A549 (cell line): ENCODE measurements at regions not wholly inside any gene's neighbourhood (a gene's known extent, or its start where the extent isn't known, plus 50 kb on each side); places are given as distances from the start of the nearest gene placed in this dataset.

ENCODE experiments used
- ATAC-seq, 2 experiments: fragments of 200-7000 bp in 1 of 2; fragments of >200 bp in 1 of 2; cut with Nextera tagmentation in 1 of 2; cut with Tn5 transposase in 1 of 2; 3 replicates each; pipeline versions ENCODE4 v1.8.0 to v1.9.1; 2018 to 2020; ENCODE audit warnings: mild to moderate bottlenecking in 1 of 2, moderate library complexity in 1 of 2
- CTCF ChIA-PET: fragments of 300-600 bp; sonication (Branson Sonifier 250); formaldehyde crosslinking; extraction: SDS; loops from one replicate; lab custom pipeline; 2021; ENCODE audit warnings: antibody characterized with exemption, inconsistent platforms; lab: Yijun Ruan, JAX
- POLR2A ChIA-PET: fragments of 350-600 bp; formaldehyde crosslinking; extraction: SDS; loops from one replicate; lab custom pipeline; 2021; ENCODE audit warnings: antibody characterized with exemption, inconsistent platforms; lab: Yijun Ruan, JAX
- DNase-seq, 2 experiments: peaks; one replicate each; pipeline versions ENCODE4 v3.0.0 to v3.0.0-alpha.2; 2011 to 2016; ENCODE audit warnings: low read depth in 1 of 2, low spot score in 1 of 2
- FAIRE-seq: peaks from 2 replicates; lab custom pipeline; 2011; peaks lifted over from hg19 to GRCh38; lab: Jason Lieb, UNC
- H3K27ac ChIP-seq, 2 experiments: fragments of >200 bp; sonication (Bioruptor Twin); formaldehyde crosslinking; 3 replicates each; pipeline ENCODE4 v1.5.1; 2016 to 2017
- H3K4me1 ChIP-seq: fragments of >200 bp; sonication (Bioruptor Twin); formaldehyde crosslinking; 3 replicates; pipeline ENCODE4 v1.6.1; 2016
- H3K4me2 ChIP-seq: fragments of >200 bp; sonication (Bioruptor Twin); formaldehyde crosslinking; 3 replicates; pipeline ENCODE4 v1.6.1; 2016
- H3K4me3 ChIP-seq: fragments of >200 bp; sonication (Bioruptor Twin); formaldehyde crosslinking; 3 replicates; pipeline ENCODE4 v1.5.1; 2016
- H3K9me3 ChIP-seq: fragments of >200 bp; sonication (Bioruptor Twin); formaldehyde crosslinking; 3 replicates; pipeline ENCODE4 v1.6.1; 2016
- CBX2 ChIP-seq: fragments of 200-600 bp; sonication (generic); IDR thresholded peaks from 2 replicates; pipeline ENCODE4 v1.6.1; 2016; ENCODE audit warnings: low read depth, mild to moderate bottlenecking, borderline replicate concordance
- CBX8 ChIP-seq: fragments of 200-600 bp; sonication (generic); IDR thresholded peaks from 2 replicates; pipeline ENCODE4 v1.6.1; 2016
- ESRRA ChIP-seq: fragments of 150-350 bp; IDR thresholded peaks from 2 replicates; pipeline ENCODE4 v1.6.1; 2014; ENCODE audit warnings: mild to moderate bottlenecking, low read length, borderline replicate concordance
- FOSB ChIP-seq: fragments of 250-450 bp; sonication (Bioruptor Pico); IDR thresholded peaks from 2 replicates; pipeline ENCODE4 v1.5.0; 2020; ENCODE audit warnings: mild to moderate bottlenecking, moderate library complexity
- FOSL2 ChIP-seq, 2 experiments: fragments of 450-650 bp in 1 of 2; fragments of >200 bp in 1 of 2; sonication (Bioruptor Twin) in 1 of 2; formaldehyde crosslinking; IDR thresholded peaks; 2 replicates each; pipeline versions ENCODE4 v1.5.0 to v1.6.1; 2016 to 2020; ENCODE audit warnings: mild to moderate bottlenecking in 1 of 2, moderate library complexity in 1 of 2
- HOXB13 ChIP-seq: fragments of 250-450 bp; sonication (Bioruptor Pico); IDR thresholded peaks from 2 replicates; pipeline ENCODE4 v1.5.0; 2020; ENCODE audit warnings: low read depth, mild to moderate bottlenecking, moderate library complexity
- JUN ChIP-seq, 2 experiments: fragments of >200 bp; sonication (Bioruptor Twin); formaldehyde crosslinking; IDR thresholded peaks; 2 replicates in 1 of 2; 3 replicates in 1 of 2; pipeline ENCODE4 v1.6.1; 2016 to 2017
- JUNB ChIP-seq: fragments of >200 bp; sonication (Bioruptor Twin); formaldehyde crosslinking; IDR thresholded peaks from 2 replicates; pipeline ENCODE4 v1.6.1; 2016
- KDM5A ChIP-seq: fragments of 200-600 bp; sonication (generic); IDR thresholded peaks from 2 replicates; pipeline ENCODE4 v1.6.1; 2016; ENCODE audit warnings: antibody characterized with exemption, mild to moderate bottlenecking
- MAFK ChIP-seq: fragments of 450-650 bp; IDR thresholded peaks from 2 replicates; pipeline ENCODE4 v1.6.1; 2014; ENCODE audit not compliant: partially characterized antibody
- NFE2L2 ChIP-seq: fragments of 150-350 bp; conservative IDR thresholded peaks from 2 replicates; pipeline ENCODE4 v1.6.1; 2014; ENCODE audit warnings: low read length
- RARB ChIP-seq: fragments of 250-450 bp; sonication (Bioruptor Pico); IDR thresholded peaks from 2 replicates; pipeline ENCODE4 v1.8.0; 2021; ENCODE audit warnings: mild to moderate bottlenecking, moderate library complexity
- RNF2 ChIP-seq: fragments of 200-600 bp; sonication (generic); IDR thresholded peaks from 2 replicates; pipeline ENCODE4 v1.6.1; 2016; ENCODE audit warnings: low read depth, mild to moderate bottlenecking, antibody characterized with exemption, moderate library complexity, borderline replicate concordance
- TFCP2L1 ChIP-seq: fragments of 250-450 bp; sonication (Bioruptor Pico); IDR thresholded peaks from 2 replicates; pipeline ENCODE4 v1.5.0; 2021; ENCODE audit warnings: mild to moderate bottlenecking
- TP53 ChIP-seq: fragments of 250-450 bp; sonication (Bioruptor Pico); IDR thresholded peaks from 2 replicates; pipeline ENCODE4 v1.5.0; 2021; ENCODE audit warnings: mild to moderate bottlenecking, moderate library complexity
- ZFP36 ChIP-seq: fragments of 450-650 bp; IDR thresholded peaks from 2 replicates; pipeline ENCODE4 v1.6.1; 2014; ENCODE audit warnings: borderline replicate concordance; ENCODE audit not compliant: partially characterized antibody
- ZSCAN20 ChIP-seq: fragments of 250-450 bp; sonication (Bioruptor Pico); IDR thresholded peaks from 2 replicates; pipeline ENCODE4 v1.8.0; 2022; ENCODE audit warnings: mild to moderate bottlenecking, moderate library complexity
- WGBS: methylation state at CpG from one replicate; pipeline ENCODE4 v1.1.6; 2017; ENCODE audit errors: missing lambda C conversion rate; 5-methylcytosine and 5-hydroxymethylcytosine counted together
- TF ChIP-seq, protein P1 (sequence below): fragments of >200 bp; sonication (Bioruptor Twin); formaldehyde crosslinking; IDR thresholded peaks from 3 replicates; pipeline ENCODE4 v1.5.1; 2016
- TF ChIP-seq, protein P2 (sequence below): IDR thresholded peaks from 2 replicates; pipeline ENCODE4 v1.6.1; 2012
- TF ChIP-seq, protein P3 (sequence below): fragments of >200 bp; sonication (Bioruptor Twin); formaldehyde crosslinking; IDR thresholded peaks from 3 replicates; pipeline ENCODE4 v1.6.1; 2016
- TF ChIP-seq, protein P4 (sequence below): fragments of 150-350 bp; IDR thresholded peaks from 2 replicates; pipeline ENCODE4 v1.6.1; 2014; ENCODE audit warnings: low read depth, mild to moderate bottlenecking, low read length

DNA sequence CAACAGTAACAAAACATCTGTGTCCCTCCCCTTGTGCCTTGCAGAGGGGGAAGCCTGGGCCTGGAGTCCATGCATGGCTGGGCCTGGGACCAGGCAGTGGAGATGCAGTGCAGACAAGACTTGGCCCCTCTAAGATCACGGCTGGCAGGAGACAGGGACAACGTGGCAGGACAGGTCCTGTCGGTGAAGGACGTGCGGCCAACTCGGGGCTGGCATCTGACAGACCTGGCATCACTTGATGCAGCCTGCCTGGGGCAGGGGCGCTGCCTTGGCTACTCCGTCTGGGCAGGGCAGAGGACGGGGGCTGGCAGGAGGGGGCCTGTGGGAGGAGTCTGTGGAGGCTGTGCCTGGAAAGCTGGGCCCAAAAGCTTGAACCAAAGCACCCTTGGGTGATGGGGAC is 112.1 kb downstream of the CPZ start:
- ChIA-PET POLR2A (no interaction called here), CTCF (no interaction called here)
- Histone ChIP-seq H3K9me3 (no peaks in the 10 kb centered on the region), H3K4me3 (no peak overlapping the region), H3K4me1 (no peaks in the 10 kb centered on the region), H3K4me2 (no peak overlapping the region)
- no peak for ATAC-seq
- WGBS, result 40% methylated on average over 2 of the region's 9 CpGs
- no peak for TF ChIP-seq ESRRA
- TF ChIP-seq, protein P1, sequence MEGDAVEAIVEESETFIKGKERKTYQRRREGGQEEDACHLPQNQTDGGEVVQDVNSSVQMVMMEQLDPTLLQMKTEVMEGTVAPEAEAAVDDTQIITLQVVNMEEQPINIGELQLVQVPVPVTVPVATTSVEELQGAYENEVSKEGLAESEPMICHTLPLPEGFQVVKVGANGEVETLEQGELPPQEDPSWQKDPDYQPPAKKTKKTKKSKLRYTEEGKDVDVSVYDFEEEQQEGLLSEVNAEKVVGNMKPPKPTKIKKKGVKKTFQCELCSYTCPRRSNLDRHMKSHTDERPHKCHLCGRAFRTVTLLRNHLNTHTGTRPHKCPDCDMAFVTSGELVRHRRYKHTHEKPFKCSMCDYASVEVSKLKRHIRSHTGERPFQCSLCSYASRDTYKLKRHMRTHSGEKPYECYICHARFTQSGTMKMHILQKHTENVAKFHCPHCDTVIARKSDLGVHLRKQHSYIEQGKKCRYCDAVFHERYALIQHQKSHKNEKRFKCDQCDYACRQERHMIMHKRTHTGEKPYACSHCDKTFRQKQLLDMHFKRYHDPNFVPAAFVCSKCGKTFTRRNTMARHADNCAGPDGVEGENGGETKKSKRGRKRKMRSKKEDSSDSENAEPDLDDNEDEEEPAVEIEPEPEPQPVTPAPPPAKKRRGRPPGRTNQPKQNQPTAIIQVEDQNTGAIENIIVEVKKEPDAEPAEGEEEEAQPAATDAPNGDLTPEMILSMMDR, result no peak
- TF ChIP-seq FOSL2 (IDR thresholded peaks at IDR 0.05), result no peak
- TF ChIP-seq FOSL2 (CRISPR knock-in tag; IDR thresholded peaks at IDR 0.05), result no peak
- TF ChIP-seq, protein P2, sequence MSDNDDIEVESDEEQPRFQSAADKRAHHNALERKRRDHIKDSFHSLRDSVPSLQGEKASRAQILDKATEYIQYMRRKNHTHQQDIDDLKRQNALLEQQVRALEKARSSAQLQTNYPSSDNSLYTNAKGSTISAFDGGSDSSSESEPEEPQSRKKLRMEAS, result no peak
- TF ChIP-seq FOSB, result no peak
- TF ChIP-seq JUNB, result no peak
- no peak for TF ChIP-seq ZFP36
- TF ChIP-seq KDM5A, result no peak
- no peak for TF ChIP-seq CBX8
- TF ChIP-seq, protein P3, sequence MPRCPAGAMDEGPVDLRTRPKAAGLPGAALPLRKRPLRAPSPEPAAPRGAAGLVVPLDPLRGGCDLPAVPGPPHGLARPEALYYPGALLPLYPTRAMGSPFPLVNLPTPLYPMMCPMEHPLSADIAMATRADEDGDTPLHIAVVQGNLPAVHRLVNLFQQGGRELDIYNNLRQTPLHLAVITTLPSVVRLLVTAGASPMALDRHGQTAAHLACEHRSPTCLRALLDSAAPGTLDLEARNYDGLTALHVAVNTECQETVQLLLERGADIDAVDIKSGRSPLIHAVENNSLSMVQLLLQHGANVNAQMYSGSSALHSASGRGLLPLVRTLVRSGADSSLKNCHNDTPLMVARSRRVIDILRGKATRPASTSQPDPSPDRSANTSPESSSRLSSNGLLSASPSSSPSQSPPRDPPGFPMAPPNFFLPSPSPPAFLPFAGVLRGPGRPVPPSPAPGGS, result no peak
- no peak for TF ChIP-seq HOXB13 (CRISPR knock-in tag)
- TF ChIP-seq, all 56 proteins: peak for 0
- DNase-seq (no peak), FAIRE-seq (no peak)
- no peak overlapping the region for H3K27ac ChIP-seq

DNA sequence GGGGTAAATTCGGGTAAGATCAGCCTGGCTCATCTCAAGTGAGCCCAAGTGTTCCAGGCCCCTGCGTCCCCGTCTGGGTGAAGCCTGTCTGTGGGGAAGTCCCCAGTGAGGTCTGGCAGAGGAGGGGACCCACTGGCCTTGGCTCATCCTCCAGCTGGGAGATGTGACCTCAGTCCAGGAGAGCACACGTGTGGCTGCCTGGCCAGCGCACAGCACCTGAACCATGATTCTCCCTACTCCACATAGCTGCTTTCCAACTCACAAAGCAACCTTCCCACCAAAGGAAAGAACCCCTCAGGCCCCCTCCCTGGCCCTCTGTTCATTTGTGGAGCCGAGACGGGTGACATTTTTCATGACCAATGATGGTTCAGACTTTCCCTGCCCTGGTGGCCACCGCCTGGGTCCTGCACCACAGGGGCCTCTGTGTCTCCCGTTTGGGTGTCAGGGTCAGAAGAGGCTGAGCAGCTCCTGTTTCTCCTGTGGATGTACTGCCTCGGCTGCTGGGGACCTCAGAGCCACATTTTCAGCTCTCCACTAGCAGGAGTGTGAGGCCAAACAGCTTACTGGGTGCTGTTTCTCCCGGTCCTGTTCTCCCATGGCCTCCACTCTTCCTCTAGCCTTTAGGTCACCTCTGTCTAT is 111.4 kb downstream of the CPZ start:
- no peak overlapping the region for H3K4me2 ChIP-seq
- DNase-seq (no peak), ATAC-seq (no peak), FAIRE-seq (no peak)
- TF ChIP-seq RARB (CRISPR knock-in tag), result no peak
- TF ChIP-seq TFCP2L1 (CRISPR knock-in tag), result no peak
- TF ChIP-seq TP53 (CRISPR knock-in tag), result no peak
- no peak for TF ChIP-seq ZSCAN20 (CRISPR knock-in tag)
- no peak overlapping the region for H3K27ac ChIP-seq
- no peak overlapping the region for H3K4me3 ChIP-seq
- ChIA-PET CTCF (interaction anchor here (1.8 kb wide), 1 partner anchor 16 kb away, joined by 5 read pairs; no protein-coding TSS in a partner anchor), POLR2A (no interaction called here)
- no peaks in the 10 kb centered on the region for H3K9me3 ChIP-seq
- WGBS, result 30% methylated on average over 8 of the region's 11 CpGs
- H3K4me1 ChIP-seq, result no peaks in the 10 kb centered on the region

DNA sequence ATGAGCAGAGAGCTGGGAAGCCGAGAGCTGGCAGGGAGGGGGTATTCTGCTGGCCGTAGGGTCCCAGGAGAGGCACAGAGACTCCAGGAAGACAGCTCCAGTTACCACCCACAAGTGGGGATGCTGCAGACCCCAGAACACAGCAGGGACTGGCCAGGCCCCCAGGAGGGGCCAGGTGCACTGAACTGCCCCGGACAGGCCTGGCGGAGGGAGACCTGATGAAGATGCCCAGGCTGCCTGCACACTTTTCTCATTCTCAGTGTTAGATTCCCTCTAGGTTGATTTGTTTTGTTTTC is 110.8 kb downstream of the CPZ start:
- ChIA-PET POLR2A (no interaction called here), CTCF (interaction anchor here (1.8 kb wide), 1 partner anchor 15 kb away, joined by 5 read pairs; no protein-coding TSS in a partner anchor)
- Histone ChIP-seq H3K4me3 (no peak overlapping the region), H3K4me1 (no peaks in the 10 kb centered on the region), H3K27ac (no peak overlapping the region), H3K9me3 (no peaks in the 10 kb centered on the region), H3K4me2 (no peak overlapping the region)
- ATAC-seq (no peak), DNase-seq (no peak), FAIRE-seq (no peak)
- no peak for TF ChIP-seq RNF2
- no peak for TF ChIP-seq HOXB13 (CRISPR knock-in tag)
- no peak for TF ChIP-seq CBX2
- TF ChIP-seq MAFK, result no peak
- TF ChIP-seq, protein P4, sequence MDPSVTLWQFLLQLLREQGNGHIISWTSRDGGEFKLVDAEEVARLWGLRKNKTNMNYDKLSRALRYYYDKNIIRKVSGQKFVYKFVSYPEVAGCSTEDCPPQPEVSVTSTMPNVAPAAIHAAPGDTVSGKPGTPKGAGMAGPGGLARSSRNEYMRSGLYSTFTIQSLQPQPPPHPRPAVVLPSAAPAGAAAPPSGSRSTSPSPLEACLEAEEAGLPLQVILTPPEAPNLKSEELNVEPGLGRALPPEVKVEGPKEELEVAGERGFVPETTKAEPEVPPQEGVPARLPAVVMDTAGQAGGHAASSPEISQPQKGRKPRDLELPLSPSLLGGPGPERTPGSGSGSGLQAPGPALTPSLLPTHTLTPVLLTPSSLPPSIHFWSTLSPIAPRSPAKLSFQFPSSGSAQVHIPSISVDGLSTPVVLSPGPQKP, result no peak
- no peak for TF ChIP-seq JUN (IDR thresholded peaks at IDR 0.05)
- TF ChIP-seq RARB (CRISPR knock-in tag), result no peak
- no peak for TF ChIP-seq NFE2L2
- 39% methylated on average over 2 of the region's 4 CpGs for WGBS
